NT2/D1 (cell line): ENCODE measurements at regions not wholly inside any gene's neighbourhood (a gene's known extent, or its start where the extent isn't known, plus 50 kb on each side); places are given as distances from the start of the nearest gene placed in this dataset.

Source experiments
- SUZ12 ChIP-seq: IDR thresholded peaks from 2 replicates; pipeline ENCODE4 v1.6.1; 2011; ENCODE audit not compliant: insufficient read length, insufficient read depth; ENCODE audit errors: extremely low read depth
- YY1 ChIP-seq: IDR thresholded peaks from 2 replicates; pipeline ENCODE4 v1.6.1; 2011; ENCODE audit not compliant: insufficient read length, insufficient read depth

GRCh38 chr11:10975287-10975721 lies 117.5 kb upstream of the ZBED5 start:
- TF ChIP-seq YY1, result no peak
- no peak for TF ChIP-seq SUZ12
